Body of pancreas (tissue), 4 donors: ENCODE measurements at regions not wholly inside any gene's neighbourhood (a gene's known extent, or its start where the extent isn't known, plus 50 kb on each side); places are given as distances from the start of the nearest gene placed in this dataset.
"Not testable (repeated sequence)": the region's sequence is repeated elsewhere in the genome, so short reads cannot be mapped to it uniquely, and the experiment has no call there.

Experiments used
- ATAC-seq: fragments of 150-250 bp; one replicate; pipeline ENCODE4 v1.9.1; 2016
- DNase-seq, 4 donors: peaks; one replicate each; pipeline ENCODE4 v3.0.0-alpha.2; 2019
- H3K27ac ChIP-seq, 4 donors: fragments of 200-600 bp; sonication (generic); 1 replicate in 3 of 4; 2 replicates in 1 of 4; pipeline versions ENCODE4 v1.5.1 to v1.6.1; 2016 to 2019; ENCODE audit warnings: mild to moderate bottlenecking in 1 of 4, mixed read lengths in 1 of 4, moderate library complexity in 1 of 4
- H3K27me3 ChIP-seq, 2 donors: fragments of 200-600 bp; sonication (generic); one replicate each; pipeline ENCODE4 v1.6.0; 2016; ENCODE audit warnings: mild to moderate bottlenecking in 1 of 2
- H3K36me3 ChIP-seq, 2 donors: fragments of 200-600 bp; sonication (generic); replicated peaks in 1 of 2; 2 replicates each; pipeline ENCODE4 v1.5.1; 2016; ENCODE audit warnings: low read depth in 2 of 2; ENCODE audit not compliant: insufficient read depth in 1 of 2
- H3K4me1 ChIP-seq: fragments of 200-600 bp; sonication (generic); one replicate; pipeline ENCODE4 v1.6.0; 2016
- H3K4me3 ChIP-seq, 2 donors: fragments of 200-600 bp; sonication (generic); 1 replicate in 1 of 2; 2 replicates in 1 of 2; pipeline ENCODE4 v1.5.1; 2016 to 2019
- H3K9me3 ChIP-seq, 3 donors: fragments of 200-600 bp; sonication (generic); 1 replicate in 2 of 3; 2 replicates in 1 of 3; pipeline ENCODE4 v1.5.1; 2016
- CTCF ChIP-seq, 7 experiments: fragments of 450-650 bp in 4 of 7; fragments of 200-600 bp in 3 of 7; sonication (generic) in 3 of 7; IDR thresholded peaks; one replicate each; pipeline ENCODE4 v1.5.1; 2016 to 2019; ENCODE audit warnings: antibody characterized with exemption in 7 of 7
- POLR2A ChIP-seq, 3 donors: fragments of 450-650 bp; IDR thresholded peaks; one replicate each; pipeline ENCODE4 v1.6.1; 2016; ENCODE audit warnings: antibody characterized with exemption in 3 of 3, mild to moderate bottlenecking in 2 of 3
- WGBS, 2 donors: methylation state at CpG; one replicate each; pipeline ENCODE4 v1.1.5; 2017; 5-methylcytosine and 5-hydroxymethylcytosine counted together
- intact Hi-C: fragments of 100-400 bp; cut with DNase I; formaldehyde crosslinking; loops from one replicate; pipeline ENCODE4 v1.15.1; 2023

GRCh38 chr1:232868793-232869491 lies 63.7 kb downstream of the MAP10 start:
- TF ChIP-seq POLR2A (IDR thresholded peaks at IDR 0.05), result peak in 2 of 3 donors; percentile 40 to 49
- no peak for TF ChIP-seq CTCF (IDR thresholded peaks at IDR 0.05)
- intact Hi-C loops, result no loop called here
- no peaks in the 10 kb centered on the region for H3K36me3 ChIP-seq
- no peak overlapping the region for H3K4me3 ChIP-seq
- H3K27me3 ChIP-seq, result no peaks in the 10 kb centered on the region
- peak; percentile 12 to 36 (median 26) for DNase-seq
- peak; percentile 24 for ATAC-seq
- no peaks in the 10 kb centered on the region for H3K9me3 ChIP-seq
- H3K27ac ChIP-seq, result no peak overlapping the region
- WGBS, 2 donors, result 48 to 49% methylated on average over 6 of the region's 6 CpGs
- no peaks in the 10 kb centered on the region for H3K4me1 ChIP-seq

GRCh38 chr1:232871291-232871969 lies 66.2 kb downstream of the MAP10 start:
- H3K27me3 ChIP-seq, intact Hi-C loops, H3K27ac ChIP-seq, H3K36me3 ChIP-seq, H3K4me3 ChIP-seq, H3K9me3 ChIP-seq, DNase-seq, ATAC-seq, H3K4me1 ChIP-seq: not testable (repeated sequence)
- 85% methylated on average over 16 of the region's 34 CpGs; no CpG with 5 or more reads in 1 of the 2 donors for WGBS, 2 donors

GRCh38 chr1:232872284-232872683 lies 67.1 kb downstream of the MAP10 start:
- ATAC-seq (no peak), DNase-seq (no peak)
- H3K4me3 ChIP-seq, result no peak overlapping the region
- TF ChIP-seq CTCF (IDR thresholded peaks at IDR 0.05) (no peak), POLR2A (IDR thresholded peaks at IDR 0.05) (no peak)
- intact Hi-C loops, result no loop called here
- no peaks in the 10 kb centered on the region for H3K36me3 ChIP-seq
- WGBS, 2 donors, result 91% methylated on average over 3 of the region's 3 CpGs
- H3K4me1 ChIP-seq, result no peaks in the 10 kb centered on the region
- no peaks in the 10 kb centered on the region for H3K27me3 ChIP-seq
- H3K9me3 ChIP-seq, result no peaks in the 10 kb centered on the region
- H3K27ac ChIP-seq, result no peak overlapping the region

- Histone ChIP-seq H3K27ac (no peak overlapping the region), H3K9me3 (no peaks in the 10 kb centered on the region), H3K27me3 (no peaks in the 10 kb centered on the region), H3K36me3 (no peaks in the 10 kb centered on the region), H3K4me1 (no peaks in the 10 kb centered on the region), H3K4me3 (no peak overlapping the region)
- ATAC-seq, result no peak
- TF ChIP-seq POLR2A (IDR thresholded peaks at IDR 0.05) (no peak), CTCF (IDR thresholded peaks at IDR 0.05) (no peak)
- no peak for DNase-seq
- intact Hi-C loops, result no loop called here
- 84 to 92% methylated on average over 4 of the region's 4 CpGs for WGBS, 2 donors
These were observed 67.5 kb downstream of the MAP10 start for GRCh38 chr1:232872738-232873137.

- no peak for ATAC-seq
- intact Hi-C loops, result no loop called here
- H3K9me3 ChIP-seq, result no peaks in the 10 kb centered on the region
- H3K4me3 ChIP-seq, result no peak overlapping the region
- no peak overlapping the region for H3K27ac ChIP-seq
- DNase-seq, result no peak
- H3K36me3 ChIP-seq, result no peaks in the 10 kb centered on the region
- H3K27me3 ChIP-seq, result no peaks in the 10 kb centered on the region
- H3K4me1 ChIP-seq, result no peaks in the 10 kb centered on the region
- 67 to 79% methylated on average over 5 of the region's 5 CpGs for WGBS, 2 donors
- no peak for TF ChIP-seq POLR2A (IDR thresholded peaks at IDR 0.05)
- no peak for TF ChIP-seq CTCF (IDR thresholded peaks at IDR 0.05)
These were observed 68.2 kb downstream of the MAP10 start for GRCh38 chr1:232873412-232873811.
